ENCODE measurements at regions not wholly inside any gene's neighbourhood (a gene's known extent, or its start where the extent isn't known, plus 50 kb on each side); places are given as distances from the start of the nearest gene placed in this dataset.

DNA sequence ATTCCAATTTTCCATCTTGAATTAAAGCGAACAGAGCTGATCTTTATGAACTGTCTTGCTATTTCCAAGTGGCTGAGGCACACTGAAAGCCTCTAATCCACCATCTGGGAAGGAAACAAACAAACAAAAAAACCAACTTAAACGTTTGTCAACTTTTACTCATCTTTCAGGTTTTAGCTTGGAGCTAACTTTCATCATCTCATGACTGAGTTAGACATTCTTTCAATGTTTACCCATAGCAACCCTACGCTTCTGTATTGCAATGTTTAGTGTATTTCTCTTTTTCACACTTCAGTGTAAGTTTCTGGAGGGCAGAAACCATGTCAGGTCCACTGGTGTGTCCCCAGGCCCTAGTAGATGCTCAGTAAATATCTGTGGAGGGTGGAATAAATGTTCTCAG, 343.8 kb downstream of the GBA3 start:
- no peak overlapping the region for H3K4me2 ChIP-seq (ENCODE audit: insufficient read depth, low read length)

More for the DNA sequence above, 343.8 kb downstream of the GBA3 start:
- Histone ChIP-seq H3K9me1 (ENCODE audit: control insufficient read depth, insufficient read depth, low read length) (no peaks in the 10 kb centered on the region), H4K20me1 (replicated peaks; ENCODE audit: control insufficient read depth, insufficient read depth, low read length) (no peaks in the 10 kb centered on the region), H2AFZ (ENCODE audit: low read depth, low read length) (no peak overlapping the region), H3K36me3 (ENCODE audit: control insufficient read depth, insufficient read depth, low read length) (peaks cover 14% of the 10 kb centered on the region; the same call in 2 of the 3 replicates), H3K79me2 (ENCODE audit: control insufficient read depth, insufficient read depth, low read length) (peaks cover 12% of the 10 kb centered on the region), H3K4me1 (replicated peaks in 1 of 2; ENCODE audit: control insufficient read depth in 2 of 2, insufficient read depth in 2 of 2, low read length in 2 of 2) (no peaks in the 10 kb centered on the region), H3K4me3 (no peak overlapping the region), H3K27ac (ENCODE audit: extremely low read depth, low read depth, low read length) (no peak overlapping the region), H3K9ac (ENCODE audit: insufficient read depth in 1 of 2, low read depth in 2 of 2, low read length in 2 of 2) (no peak overlapping the region), H3K27me3 (ENCODE audit: control insufficient read depth in 2 of 2, insufficient read depth in 2 of 2, low read length in 2 of 2) (no peaks in the 10 kb centered on the region), H3K9me3 (replicated peaks; ENCODE audit: control insufficient read depth, insufficient read depth, low read depth, low read length) (no peaks in the 10 kb centered on the region)
- ChIA-PET CTCF (ENCODE audit: low intra/inter-chr PET ratio) (no interaction called here), POLR2A (no interaction called here)
- intact Hi-C loops (cut with micrococcal nuclease) (no loop called here), in situ Hi-C loops (cut with MboI) (no loop called here)
- no peak for DNase-seq (ENCODE audit: extremely low read depth in 1 of 4, low spot score in 3 of 4)
- BruUV-seq (replicated peaks): no TSS peak
- TF ChIP-seq RCOR1 (IDR thresholded peaks at IDR 0.05; ENCODE audit: borderline replicate concordance in 1 of 2, low read depth in 2 of 2, low read length in 2 of 2) (no peak), NFXL1 (CRISPR knock-in tag; IDR thresholded peaks at IDR 0.05) (no peak), HNRNPH1 (optimal IDR thresholded peaks at IDR 0.05; ENCODE audit: low read depth, low read length) (no peak), POLR2G (IDR thresholded peaks at IDR 0.05; ENCODE audit: low read depth, low read length) (no peak), HDAC1 (IDR thresholded peaks at IDR 0.05) (no peak), ZNF253 (CRISPR knock-in tag; conservative IDR thresholded peaks at IDR 0.05) (no peak), HSF4 (CRISPR knock-in tag; IDR thresholded peaks at IDR 0.05; ENCODE audit: borderline replicate concordance) (no peak), NFE2 (IDR thresholded peaks at IDR 0.05; ENCODE audit: low read depth) (no peak)
- TF ChIP-seq, protein P1, sequence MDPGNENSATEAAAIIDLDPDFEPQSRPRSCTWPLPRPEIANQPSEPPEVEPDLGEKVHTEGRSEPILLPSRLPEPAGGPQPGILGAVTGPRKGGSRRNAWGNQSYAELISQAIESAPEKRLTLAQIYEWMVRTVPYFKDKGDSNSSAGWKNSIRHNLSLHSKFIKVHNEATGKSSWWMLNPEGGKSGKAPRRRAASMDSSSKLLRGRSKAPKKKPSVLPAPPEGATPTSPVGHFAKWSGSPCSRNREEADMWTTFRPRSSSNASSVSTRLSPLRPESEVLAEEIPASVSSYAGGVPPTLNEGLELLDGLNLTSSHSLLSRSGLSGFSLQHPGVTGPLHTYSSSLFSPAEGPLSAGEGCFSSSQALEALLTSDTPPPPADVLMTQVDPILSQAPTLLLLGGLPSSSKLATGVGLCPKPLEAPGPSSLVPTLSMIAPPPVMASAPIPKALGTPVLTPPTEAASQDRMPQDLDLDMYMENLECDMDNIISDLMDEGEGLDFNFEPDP (CRISPR knock-in tag; IDR thresholded peaks at IDR 0.05): no peak
- TF ChIP-seq, protein P2, sequence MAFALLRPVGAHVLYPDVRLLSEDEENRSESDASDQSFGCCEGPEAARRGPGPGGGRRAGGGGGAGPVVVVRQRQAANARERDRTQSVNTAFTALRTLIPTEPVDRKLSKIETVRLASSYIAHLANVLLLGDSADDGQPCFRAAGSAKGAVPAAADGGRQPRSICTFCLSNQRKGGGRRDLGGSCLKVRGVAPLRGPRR (CRISPR knock-in tag; IDR thresholded peaks at IDR 0.05): no peak
- no peak for FAIRE-seq
- ATAC-seq: no peak
- WGBS (ENCODE audit: insufficient coverage, low coverage, missing lambda C conversion rate): 22% methylated on average over 3 of the region's 3 CpGs

All from K562 (cell line).